GM19397 (cell line): ENCODE measurements at regions not wholly inside any gene's neighbourhood (a gene's known extent, or its start where the extent isn't known, plus 50 kb on each side); places are given as distances from the start of the nearest gene placed in this dataset.
"Not testable (repeated sequence)": the region's sequence is repeated elsewhere in the genome, so short reads cannot be mapped to it uniquely, and the experiment has no call there.

Source experiments
- ATAC-seq: cut with Tn5 transposase; IDR thresholded peaks from one replicate; pipeline ENCODE4 v1.9.1; 2021; ENCODE audit warnings: mild to moderate bottlenecking, moderate library complexity; ENCODE audit not compliant: unreplicated experiment

DNA sequence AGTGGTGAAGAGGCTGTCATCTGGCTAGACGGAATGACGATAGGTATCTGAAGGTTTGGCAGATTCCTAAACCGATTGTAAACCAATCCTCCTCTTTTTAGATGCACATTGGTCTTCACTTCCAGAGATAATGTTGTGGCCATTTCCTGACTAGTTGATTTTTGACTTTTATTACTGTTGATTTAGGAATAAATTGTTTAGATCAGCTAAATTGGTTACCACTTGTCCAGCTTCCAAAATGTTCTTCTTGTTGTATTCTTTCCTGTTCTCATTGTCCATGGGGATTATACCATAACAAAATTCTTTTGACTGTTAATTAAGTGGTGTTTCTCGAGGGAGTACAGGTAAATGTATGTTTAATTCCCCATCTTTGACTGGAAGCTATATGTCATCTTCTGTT is 119.7 kb downstream of the MACROH2A1 start:
- no peak for ATAC-seq

DNA sequence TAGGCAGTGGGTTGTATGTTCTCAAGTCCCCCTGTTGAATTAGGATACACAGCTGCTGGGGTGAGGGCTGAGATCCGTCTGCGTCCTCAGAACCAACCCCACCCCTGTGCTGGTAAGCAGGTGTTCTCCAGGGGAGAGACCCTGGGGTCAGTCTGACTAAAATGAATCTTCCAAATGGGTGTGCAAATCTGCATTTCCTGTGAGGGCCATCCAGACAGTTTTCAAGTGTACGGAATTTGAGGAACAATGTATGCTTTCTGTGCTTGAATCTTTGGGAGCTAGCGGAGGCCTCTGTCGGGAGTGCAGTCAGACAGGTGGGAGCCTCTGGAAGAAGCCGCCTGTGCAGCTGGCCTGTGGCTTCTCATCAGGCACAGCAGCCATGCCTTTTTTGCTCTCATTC is 122.9 kb downstream of the MACROH2A1 start:
- no peak for ATAC-seq

DNA sequence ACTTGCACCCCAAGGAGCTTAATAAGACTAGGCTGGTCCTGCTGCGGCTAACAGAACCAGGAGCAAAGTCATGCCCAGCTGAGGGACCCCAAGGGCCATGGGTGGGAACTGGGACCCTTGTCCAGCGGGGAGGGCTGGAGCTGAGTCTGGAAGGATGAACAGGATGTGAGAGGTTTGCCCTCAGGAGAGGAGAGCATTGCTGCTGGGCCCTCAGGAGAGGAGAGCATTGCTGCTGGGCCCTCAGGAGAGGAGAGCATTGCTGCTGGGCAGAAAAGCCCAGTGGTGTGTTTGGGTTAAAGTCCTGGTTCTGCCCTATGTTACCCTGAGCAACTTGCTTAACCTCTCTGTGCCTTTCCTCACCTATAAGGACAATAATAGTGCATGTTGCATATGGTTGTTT is 125.8 kb downstream of the MACROH2A1 start:
- no peak for ATAC-seq

DNA sequence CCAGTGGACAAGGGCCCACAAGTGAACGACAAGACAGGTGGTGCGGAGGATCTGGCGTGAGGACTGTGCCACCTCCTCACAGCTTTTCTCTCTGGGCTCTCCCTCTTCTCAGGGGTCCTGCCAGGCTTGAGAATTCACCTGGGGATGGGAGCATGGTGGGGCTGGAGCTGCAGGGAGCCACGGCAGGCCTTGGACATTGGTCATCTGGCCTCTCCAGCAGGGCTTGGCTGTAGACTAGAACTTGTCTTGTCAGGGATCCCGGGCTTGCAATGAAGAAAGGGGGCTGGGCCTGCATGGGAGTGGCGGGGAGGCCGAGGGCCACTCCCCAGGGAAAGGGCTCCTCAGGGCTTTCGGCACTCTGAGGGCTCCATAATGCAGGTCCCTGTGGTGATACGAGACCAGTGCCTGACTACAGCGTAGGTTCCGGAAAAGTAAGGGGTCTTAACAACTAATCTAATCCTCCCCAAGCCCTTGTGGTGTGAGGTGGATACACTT is 126.7 kb downstream of the MACROH2A1 start:
- no peak for ATAC-seq

DNA sequence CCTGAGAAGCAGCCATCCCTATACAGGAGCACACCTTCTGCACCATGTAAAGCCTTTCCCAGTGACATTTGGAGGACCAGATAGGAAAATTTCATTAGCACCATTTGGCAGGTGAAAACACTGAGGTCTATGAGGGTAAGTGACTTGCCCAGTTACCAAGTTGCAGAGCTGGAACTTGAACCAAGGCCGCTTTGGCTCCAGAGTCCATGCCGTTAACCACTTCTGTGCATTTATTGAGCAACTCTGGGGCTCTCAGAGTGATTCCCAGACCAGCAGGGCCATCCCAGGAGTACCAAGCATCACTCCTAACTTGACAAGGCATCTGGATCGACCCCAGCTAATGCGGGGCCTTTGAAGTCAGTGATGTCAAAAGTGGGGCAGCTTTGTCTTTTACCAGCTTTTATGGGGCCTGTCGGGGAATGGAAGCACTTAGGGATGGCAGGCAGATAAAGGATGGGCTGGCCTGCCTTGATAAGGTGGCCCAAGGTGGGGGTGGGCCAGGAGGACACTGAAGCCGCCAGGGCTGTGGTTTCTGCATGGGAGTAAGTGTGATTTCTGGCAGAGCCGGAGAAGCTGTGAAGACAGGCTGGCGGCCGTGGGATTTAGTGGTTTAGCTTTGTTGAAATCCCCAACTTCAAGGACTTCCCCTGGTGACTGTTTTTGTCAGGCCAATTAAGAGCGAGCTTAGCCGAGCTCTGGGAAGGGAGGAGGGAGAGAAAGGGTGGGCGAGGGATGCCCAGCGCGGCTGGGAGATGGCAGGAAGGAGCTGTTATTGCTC is 127.3 kb downstream of the MACROH2A1 start:
- no peak for ATAC-seq

DNA sequence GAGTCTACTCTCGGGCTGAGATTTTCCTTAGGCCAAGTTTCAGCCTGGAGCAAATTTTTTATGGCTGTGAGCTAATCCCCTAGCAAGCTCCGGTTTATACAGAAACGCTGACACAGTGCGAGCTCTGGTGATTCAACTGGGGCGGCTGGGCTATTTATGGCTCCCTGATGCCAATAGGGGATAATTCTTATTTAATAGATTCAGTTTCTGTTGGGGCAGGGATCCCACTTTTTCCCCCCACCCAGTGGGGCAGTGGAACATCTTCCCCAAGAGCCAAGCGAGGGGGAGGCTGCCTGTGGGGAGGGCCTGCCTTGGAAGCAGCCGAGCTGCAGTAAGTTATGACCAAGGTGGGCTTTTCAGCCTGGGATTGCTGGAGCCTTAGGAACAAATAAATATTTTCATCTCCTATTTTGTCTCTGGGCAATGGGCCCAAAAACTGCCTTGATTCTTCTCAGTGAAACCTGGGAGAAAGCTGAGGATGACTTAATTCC is 129.1 kb downstream of the MACROH2A1 start:
- ATAC-seq, result no peak

DNA sequence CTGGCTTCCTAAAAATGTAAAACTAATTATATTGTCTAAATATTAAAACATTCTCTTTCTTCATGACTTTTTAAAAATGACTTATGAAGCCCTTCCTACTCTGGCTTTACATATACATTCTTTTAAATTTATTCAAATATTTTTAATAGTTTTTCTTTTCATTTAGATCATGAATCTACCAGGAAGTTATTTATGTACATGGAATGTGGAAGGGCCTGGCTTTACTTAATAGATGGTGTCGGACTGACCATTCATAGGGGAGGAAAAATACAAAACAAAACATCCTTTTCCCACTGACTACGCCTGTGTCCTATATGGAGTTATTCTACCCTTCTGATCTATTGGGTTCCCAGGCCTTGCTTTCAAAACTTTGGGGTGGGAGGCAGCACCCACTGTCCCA is 129.8 kb downstream of the MACROH2A1 start:
- no peak for ATAC-seq

DNA sequence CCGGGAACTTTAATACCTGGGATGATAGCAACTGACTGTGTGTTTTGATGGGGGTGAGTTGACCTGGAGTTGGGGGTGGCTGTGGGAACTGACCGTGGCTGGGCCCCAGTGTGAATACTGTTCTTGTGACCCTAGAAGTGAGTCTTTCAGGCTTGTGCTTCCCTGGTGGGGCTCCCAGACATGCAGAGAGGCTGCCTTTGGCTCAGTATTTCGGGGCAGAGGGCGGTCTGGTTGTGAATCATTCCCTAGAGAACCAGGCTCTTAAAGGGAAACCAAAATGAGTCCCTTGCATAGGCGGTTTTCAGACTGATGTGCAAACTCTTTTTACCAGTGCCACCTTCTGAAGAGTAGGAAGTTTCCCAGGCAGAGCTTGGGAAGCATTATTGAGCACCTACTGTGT is 132.1 kb downstream of the MACROH2A1 start:
- ATAC-seq, result no peak

DNA sequence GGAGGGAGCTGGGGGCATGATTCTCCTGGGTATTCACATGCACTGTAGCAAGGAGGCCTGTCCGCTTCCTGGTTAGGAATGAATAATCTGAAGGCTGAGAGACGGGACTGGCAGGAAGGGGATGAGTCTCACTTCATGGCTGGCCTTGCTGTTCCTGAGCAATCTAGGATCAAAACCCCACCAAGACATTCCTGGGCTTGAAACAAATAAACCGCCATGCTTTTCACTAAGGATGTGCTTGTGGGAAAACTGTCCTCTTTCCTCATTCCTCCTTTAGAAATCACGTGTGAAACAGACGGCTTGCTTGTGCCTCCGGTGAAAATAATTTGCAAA is 132.8 kb downstream of the MACROH2A1 start:
- no peak for ATAC-seq

DNA sequence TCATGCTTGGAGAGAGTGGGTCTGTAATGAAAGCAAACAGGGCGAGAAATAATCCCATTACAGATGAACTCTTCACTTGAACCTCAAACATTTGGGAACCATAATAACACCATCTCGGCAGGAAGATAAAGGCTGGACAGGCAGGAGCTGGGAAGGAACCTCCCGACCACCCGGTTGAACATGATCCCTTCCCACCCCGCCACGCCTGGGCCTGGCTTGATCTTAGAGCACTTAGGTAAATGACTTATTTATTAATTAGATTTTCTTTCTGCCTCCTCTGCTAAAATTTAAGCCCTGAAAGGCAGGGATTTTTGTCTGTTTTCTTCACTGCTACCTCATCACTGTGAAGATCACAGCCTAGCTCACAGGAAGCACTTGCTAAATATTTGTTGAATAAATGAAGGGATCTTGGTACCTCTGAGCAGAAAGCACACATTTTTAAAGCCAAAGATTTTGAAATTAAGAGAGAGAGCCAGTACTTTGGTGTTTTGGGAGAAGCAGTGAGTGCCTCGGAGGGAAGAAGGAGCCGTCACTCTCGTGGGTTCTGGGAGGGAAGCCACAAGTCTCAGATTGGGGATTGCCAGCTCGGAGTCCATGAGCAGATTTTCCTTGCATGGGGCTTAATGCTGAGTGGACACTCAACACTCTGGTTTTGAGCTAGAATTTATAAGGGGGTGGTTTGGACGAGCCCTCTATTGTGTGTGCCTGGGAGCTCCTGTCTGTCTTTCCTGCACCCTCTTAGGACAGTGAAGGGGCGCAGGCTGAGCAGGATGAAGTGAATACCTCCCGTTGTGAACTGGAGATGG is 133.3 kb downstream of the MACROH2A1 start:
- no peak for ATAC-seq

DNA sequence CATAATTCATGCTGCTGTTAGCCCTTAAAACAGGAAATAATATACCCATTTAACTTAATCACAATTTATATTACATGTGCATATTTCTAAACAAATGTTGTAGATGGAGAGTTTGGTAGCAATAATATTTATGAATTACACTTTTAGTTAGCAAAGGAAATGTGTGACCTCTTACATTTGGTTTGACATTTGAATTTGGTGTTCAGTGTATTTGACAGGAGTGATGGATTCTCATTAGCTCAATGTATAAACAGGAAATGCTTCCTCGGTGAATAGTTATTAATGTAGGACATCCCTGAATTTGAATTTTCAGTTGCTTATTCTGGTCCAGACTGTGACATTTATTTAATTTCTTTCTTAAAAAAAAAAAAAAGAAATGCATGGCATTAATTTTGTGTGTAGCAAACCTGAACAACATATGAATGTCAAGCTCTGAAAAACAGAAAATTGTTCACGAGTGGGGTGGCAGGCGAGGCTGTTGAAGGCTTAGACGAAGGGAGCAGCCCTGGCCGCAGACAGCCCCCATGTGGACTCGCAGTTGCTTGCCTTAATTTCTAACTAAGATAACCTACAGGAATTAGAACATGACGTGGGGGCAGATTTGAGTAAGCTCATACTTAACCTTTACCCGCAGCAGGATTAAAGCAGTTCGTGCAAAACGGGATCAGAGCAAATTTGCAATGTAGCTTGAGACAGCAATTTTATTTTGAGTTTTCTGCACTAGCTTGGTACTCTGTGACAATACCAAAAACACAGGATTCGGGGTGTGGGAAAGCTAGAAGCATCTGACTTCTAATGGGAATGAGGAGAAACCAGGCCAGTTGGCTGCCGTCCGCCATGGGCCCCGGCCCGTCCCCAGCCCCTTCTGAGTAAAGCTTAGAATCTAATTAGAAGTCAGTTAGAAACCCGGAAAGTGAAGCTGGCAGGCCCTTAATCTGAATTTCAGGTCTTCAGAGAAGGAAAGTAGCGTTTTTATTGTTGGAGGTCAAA is 134.3 kb downstream of the MACROH2A1 start:
- no peak for ATAC-seq

DNA sequence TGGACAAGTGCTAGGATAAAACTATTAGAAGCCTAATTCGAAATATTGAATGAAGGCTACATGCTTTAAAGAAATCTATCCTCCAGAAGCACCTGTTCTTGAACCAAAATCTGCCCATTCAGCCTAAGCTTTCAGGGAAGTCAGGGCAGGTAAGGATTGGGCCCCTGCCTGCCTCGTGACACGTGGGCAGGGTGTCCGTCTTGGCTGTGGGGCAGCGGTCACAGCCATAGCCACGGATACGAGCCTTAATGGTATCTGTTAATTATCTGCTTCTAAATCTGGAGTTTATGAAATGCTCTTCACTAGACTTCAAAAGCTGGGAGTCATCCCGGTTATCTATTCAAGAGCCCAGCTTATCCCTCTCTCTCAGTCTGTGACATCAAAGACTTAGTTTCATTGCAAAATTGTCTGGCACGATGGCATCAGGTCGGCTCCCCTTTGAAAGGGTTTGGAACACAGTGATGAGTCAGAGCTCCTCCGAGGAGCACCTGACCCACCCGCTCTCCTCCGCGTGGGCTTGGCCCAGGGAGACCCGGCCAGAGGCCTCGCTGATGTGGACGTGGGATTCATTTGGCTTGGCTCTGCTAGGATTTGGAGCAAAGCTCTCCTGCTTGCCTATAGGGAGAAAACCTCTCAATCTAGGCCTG is 135.9 kb downstream of the MACROH2A1 start:
- no peak for ATAC-seq

DNA sequence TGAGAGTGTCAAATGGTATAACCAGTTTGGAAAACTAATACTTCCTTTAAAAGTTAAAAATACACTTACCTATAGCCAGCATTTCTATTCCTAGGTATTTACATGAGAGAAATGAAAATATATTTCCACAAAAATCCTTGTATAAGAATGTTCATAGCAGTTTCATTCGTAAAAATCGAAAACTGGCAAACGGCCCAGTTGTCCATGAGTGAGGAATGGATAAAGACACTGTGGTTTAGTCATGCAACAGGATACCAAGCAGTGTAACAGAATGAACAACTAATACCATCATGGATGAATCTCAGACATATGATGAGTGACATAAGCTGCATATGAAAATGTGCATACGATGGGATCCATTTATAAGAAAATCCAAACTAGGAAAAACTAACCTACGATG is 136.7 kb downstream of the MACROH2A1 start:
- no peak for ATAC-seq

DNA sequence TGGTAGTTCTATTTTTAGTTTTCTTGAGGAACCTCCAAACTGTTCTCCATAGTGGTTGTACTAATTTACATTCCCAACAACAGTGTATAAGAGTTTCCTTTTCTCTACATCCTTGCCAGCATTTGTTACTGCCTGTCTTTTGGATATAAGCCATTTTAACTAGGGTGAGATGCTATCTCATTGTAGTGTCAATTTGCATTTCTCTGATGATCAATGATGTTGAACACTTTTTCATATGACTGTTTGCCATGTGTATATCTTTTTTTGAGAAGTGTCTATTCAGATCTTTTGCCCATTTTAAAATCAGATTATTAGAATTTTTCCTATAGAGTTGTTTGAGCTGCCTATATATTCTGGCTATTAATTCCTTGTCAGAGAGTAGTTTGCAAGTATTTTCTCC is 138.9 kb downstream of the MACROH2A1 start:
- ATAC-seq, result not testable (repeated sequence)

DNA sequence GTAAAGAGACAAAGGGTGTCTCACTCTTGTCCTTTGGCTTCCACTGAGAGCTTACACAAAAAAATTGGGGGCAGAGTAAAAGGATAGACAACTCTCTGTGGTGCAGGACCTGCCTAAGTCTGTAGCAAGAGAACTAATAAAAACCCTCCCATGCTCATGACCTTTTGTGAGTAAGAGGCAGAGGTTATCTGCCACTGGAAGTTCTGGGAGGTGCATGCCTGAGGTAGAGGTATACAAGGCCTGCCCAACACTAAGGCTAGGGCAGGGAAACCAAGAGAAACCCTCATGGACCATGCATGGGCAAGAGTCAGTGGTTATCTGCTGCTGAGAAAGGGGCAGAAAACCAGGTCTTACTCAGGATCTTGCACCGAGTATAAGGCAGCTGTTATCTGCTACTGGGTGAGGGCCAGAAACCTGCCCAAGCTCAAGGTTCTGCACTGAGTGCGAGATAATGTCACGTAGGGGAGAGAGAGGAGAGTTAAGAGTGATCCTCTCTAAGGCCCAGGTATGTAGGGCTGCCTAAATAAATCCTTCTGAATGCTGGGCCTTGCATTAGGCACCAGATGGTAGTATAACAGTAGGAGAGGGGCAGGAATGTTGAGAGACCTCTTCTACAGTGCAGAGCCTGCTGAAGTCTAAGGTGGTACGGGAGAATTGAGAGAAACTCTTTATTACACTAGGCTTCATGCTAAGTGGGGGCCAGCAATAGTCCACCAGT is 143.4 kb downstream of the MACROH2A1 start:
- ATAC-seq, result no peak

DNA sequence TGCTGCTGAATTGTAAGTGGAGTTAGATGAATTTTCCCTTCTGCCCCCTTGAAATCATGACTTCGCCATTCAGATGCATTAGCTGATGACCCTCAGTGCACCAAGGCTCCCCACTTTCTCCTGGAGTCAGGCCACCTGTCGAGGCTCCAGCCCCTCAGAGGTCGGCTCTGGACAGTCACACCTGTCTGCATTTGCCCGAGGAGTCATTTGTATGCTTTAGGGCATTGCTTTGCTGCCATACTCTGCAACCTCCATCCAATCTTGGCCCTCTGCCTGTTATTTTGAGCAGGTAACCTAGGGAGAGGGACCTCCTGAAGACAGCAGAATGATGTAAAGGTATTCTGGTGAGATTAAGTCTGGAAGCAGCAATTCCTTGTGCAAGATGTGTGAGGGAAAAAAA is 144.8 kb downstream of the MACROH2A1 start:
- no peak for ATAC-seq

DNA sequence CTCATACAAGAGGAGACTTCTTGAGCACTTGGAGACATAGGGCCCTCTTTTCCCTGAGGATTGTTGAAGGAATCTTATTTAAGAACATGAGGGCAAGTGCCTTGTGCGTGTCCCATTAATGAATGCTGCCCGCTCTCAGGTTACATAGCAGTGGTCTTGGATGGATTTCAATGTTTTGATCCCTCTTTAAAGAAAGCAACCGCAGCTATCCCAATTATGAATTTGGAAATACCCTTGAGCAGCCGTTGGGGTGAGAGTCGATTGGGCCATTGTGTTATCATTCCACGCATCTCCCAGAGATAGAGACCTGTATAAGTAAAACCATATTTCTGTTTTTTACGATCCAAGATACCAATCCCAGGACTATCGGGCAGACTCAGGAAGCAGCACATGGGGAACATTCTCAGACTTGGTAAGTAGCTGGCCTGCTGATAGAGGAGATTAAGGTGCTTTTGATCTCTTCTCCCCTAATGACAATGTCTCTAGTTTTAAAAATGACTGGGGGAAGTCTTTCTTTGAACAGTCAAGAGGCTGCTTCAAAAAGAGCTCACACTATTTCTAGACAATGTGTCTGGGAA is 145.3 kb downstream of the MACROH2A1 start:
- ATAC-seq, result no peak

DNA sequence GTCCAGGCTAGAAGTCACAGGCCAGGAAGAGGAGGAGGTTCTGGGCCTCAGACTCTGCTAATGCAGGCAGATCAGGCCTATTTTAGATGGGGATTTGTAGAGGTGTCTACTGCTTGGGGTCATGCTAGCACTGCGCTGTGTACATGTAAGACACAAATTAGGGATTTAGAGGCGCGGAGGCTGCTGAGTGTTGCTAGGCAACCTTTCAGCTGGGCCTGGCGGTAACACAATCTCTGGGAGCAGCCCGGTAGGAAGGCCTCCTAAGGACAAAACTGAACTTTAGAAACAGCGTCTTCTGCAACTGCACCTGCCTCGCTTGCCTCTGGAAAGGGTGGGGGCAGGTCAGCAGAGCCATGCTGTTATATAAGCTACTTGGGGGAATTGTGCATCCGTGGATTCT is 147.9 kb downstream of the MACROH2A1 start:
- no peak for ATAC-seq

DNA sequence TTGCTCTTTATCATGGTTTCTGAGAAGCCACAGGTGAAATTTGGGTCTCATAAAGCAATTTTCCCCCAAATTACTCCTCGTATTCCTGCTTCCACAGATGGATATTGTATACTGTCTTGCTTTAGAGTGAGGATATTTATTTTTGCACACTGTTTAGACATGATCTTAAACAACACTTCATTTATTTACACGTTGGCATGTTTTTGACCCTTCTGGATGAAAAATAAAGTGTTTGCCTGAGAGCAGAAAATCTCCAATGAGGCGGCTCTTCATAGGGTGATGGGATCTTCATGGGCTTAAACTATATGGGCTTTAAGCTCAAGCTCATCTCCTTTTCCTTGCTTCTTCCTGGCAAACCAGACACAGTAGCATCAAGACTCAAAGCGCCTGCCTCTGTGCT is 148.4 kb downstream of the MACROH2A1 start:
- no peak for ATAC-seq
